Erythroblast (primary cell): ENCODE measurements at regions not wholly inside any gene's neighbourhood (a gene's known extent, or its start where the extent isn't known, plus 50 kb on each side); places are given as distances from the start of the nearest gene placed in this dataset.

Source experiments
- GATA1 ChIP-seq: IDR thresholded peaks from 2 replicates; pipeline ENCODE4 v1.6.1; 2011; ENCODE audit warnings: low read depth, mild to moderate bottlenecking, control low read depth, low read length, moderate library complexity
- POLR2A ChIP-seq: IDR thresholded peaks from 2 replicates; pipeline ENCODE4 v1.6.1; 2011; ENCODE audit warnings: mild to moderate bottlenecking, low read length

DNA sequence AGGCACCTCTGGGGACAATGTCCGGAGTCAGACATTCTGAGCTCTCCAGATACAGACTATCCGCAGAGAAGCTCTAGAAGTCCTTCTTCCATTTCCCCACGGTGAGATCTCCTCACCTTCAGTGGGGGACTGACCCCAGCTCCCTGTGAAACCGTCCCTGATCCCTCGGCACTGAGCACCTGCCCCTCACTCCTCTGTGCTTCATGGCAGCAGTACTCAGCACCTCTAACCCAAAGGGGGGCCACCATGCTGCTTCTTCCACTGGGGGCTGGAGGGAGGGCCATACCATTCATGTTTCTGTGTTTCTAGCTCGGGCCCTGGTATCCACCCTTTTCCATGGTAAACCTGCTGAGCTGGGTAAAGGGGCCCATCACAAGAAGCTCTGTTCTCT, 321.7 kb downstream of the BRD1 start:
- TF ChIP-seq POLR2A (no peak), GATA1 (no peak)
